IPS-18c (cell line): ENCODE measurements at regions not wholly inside any gene's neighbourhood (a gene's known extent, or its start where the extent isn't known, plus 50 kb on each side); places are given as distances from the start of the nearest gene placed in this dataset.

Experiments
- H3K4me3 ChIP-seq: 2 replicates; pipeline ENCODE4 v1.7.0; 2013; ENCODE audit warnings: low read depth, mild to moderate bottlenecking, low read length, moderate library complexity; ENCODE audit not compliant: insufficient read depth
- H3K9me3 ChIP-seq: one replicate; pipeline ENCODE4 v1.6.1; 2013; ENCODE audit warnings: mild to moderate bottlenecking, low read length, moderate library complexity; ENCODE audit not compliant: control insufficient read depth, insufficient read depth

DNA sequence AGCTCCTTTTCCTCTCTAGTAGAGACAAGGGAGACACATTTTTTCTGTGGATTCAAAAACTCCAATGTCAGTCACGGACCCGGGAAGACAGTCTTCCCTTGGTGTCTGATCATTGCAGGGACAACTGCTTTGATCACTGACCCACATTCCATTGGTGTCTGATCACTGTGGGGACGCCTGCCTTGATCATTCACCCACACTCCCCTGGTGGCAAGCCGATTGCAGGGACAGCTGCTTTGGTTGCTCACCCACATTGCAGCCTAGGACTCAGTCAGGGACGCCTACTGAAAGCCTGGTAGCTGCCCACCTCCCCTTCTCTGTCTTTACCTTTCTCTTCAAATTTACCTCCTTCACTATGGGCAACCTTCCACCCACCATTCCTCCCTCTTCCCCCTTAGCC, 206.6 kb upstream of the DUSP10 start:
- Histone ChIP-seq H3K9me3 (no peaks in the 10 kb centered on the region), H3K4me3 (no peak overlapping the region)

DNA sequence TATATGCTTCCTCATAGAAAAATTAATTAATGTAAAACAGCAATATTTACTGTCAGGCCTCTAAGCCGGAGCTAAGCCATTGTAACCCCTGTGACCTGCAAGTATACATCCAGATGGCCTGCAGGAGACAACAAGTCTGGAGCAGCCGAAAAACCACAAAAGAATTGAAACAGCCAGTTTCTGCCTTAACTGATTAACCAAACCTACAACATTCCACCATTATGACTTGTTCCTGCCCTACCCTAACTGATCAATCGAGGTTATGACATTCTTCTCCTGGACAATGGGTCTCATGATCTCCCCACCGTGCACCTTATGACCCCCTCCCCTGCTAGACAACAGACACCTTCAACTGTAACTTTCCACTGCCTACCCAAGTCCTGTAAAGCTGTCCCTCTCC, 205.8 kb upstream of the DUSP10 start:
- Histone ChIP-seq H3K4me3 (no peak overlapping the region), H3K9me3 (no peaks in the 10 kb centered on the region)

DNA sequence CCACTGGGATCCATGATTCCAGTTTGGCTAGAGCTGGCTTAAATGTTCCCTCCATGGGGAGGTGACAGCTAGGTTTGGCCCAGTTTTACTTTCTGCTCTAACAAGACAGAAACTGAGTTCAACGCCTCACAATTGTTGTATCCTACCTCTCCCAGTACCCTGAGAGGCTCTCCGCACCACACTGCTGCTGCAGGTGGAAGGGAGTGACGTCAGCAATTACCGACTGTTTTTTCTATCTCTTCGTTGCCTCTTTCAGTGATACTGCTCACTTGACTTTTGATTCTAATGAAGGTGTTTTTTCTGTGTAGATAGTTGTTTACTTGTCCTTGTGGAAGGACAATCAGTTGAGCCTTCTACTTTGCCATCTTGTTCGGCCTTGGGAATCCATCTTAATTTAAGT, 204.9 kb upstream of the DUSP10 start:
- no peaks in the 10 kb centered on the region for H3K9me3 ChIP-seq

DNA sequence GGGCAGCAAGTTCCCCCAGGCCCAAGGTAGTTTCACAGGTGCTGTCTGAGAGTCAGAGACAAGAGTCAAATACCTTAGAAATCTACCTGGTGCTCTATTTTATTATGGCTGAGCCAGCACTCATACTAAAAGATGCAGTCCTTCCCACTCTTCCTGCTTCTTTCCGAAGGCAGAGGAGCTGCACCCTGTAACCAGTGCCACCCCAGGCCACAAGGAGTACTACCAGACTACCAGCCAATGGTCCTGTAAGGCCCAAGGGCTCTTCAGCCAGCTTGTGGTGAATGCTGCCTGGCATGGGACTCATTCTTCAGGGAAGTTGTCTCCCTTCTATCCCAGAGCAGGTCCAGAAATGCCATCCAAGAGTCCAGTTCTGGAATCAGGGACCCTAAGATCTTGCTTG, 203.8 kb upstream of the DUSP10 start:
- Histone ChIP-seq H3K9me3 (no peaks in the 10 kb centered on the region), H3K4me3 (no peak overlapping the region)

More for the DNA sequence above, 204.9 kb upstream of the DUSP10 start:
- H3K4me3 ChIP-seq = no peak overlapping the region

DNA sequence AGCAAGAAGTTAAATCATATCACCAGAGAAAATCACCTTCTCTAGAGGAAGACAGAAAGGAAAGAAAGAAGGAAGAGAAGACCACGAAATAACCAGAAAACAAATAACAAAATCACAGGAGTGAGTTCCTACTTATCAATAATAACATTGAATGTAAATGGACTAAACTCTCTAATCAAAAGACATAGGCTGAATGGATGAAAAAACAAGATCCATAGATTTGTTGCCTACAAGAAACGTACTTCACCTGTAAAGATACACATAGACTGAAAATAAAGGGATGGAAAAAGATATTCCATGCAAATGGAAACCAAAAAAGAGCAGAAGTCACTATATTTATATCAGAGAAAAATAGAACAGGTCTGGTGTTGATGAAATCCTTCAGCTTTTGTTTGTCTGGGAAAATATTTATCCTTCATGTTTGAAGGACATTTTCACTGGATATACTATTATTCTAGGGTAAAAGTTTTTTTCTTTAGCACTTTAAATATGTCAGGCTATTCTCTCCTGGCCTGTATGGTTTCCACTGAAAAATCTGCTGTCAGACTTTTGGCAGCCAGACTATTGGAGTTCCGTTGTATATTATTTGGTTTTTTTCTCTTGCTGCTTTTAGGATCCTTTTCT, 202.5 kb upstream of the DUSP10 start:
- no peaks in the 10 kb centered on the region for H3K9me3 ChIP-seq
- no peak overlapping the region for H3K4me3 ChIP-seq

DNA sequence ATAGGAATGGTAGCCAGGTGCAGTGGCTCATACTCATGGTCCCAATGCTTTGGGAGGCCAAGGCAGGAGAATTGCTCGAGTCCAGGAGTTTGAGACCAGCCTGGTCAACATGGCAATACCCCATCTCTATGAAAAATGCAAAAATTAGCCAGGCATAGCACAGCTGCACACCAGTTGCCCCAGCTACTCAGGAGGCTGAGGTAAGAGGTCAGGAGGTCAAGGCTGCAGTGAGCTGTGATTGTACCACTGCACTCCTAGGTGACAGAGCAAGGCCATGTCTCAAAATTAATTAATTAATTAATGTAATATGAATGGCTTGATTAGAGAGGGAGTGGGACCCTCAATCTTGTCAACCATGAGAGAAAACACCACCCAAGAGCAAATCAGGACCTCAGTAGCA, 198.7 kb upstream of the DUSP10 start:
- Histone ChIP-seq H3K9me3 (no peaks in the 10 kb centered on the region), H3K4me3 (no peak overlapping the region)

DNA sequence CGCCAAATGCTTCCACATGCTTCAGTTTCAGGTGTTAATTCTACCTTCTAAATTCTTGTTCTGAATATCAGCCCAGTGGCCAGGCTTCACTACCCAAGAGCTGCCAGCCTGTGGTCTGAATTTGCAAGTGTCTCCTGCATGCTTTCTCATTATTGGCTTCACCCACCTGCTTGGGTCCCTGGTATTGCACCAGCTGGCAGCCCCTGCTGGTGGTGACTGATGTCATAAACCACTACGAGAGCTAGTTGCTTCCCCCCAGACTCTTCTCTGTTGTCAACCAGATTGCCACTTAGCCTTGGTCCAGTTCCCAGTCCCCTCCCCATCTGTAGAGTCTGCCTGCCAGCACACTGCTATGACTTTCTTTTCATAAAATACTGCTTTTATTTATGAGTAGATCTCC, 197.7 kb upstream of the DUSP10 start:
- H3K9me3 ChIP-seq = no peaks in the 10 kb centered on the region
- H3K4me3 ChIP-seq = no peak overlapping the region

DNA sequence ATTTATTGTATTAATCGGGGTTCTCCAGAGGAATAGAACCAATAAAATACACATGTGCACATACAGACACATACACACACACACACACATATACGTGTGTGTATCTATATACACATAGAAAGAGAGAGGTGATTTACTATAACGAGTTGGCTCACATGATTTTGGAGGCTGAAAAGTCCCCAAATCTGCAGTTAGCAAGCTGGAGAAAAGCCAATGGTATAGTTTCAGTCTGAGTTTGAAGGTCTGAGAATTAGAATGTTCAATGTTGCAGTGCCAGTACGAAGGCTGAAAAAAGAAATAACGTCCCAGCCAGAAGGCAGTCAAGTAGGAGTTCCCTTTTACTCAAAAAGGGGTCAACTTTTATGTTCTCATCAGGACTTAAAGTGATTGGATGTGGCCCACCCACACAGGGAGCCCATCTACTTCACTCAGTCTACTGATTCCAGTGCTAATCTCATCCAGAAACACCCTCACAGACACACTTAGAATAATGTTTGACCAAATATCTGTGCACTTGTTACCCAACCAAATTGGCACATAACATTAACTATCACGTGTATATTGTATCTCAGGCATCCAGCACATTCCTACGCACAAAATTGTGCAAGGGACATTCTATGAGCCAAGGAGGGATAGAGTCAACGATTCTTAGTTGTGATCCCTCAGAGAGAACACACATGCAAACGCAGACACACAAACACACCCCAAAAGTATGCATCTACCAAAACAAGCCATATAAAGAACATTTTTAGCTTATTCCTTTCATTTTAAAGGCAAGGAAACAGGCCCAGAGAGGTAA, 195.5 kb upstream of the DUSP10 start:
- H3K4me3 ChIP-seq = no peak overlapping the region
- H3K9me3 ChIP-seq = no peaks in the 10 kb centered on the region

DNA sequence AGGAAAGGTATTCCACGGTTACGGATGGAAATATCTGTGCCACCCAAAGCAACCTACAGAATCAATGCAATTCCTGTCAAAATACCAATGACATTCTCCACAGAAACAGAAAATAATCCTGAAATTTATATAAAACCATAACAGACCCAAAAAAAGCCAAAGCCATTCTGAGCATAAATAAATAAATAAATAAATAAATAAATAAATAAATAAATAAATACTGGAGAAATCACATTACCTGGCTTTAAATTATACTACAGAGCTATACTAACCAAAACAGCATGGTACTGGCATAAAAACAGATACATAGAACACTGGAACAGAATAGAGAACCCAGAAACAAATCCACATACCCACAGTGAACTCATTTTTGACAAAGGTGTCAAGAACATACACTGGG, 191.9 kb upstream of the DUSP10 start:
- H3K4me3 ChIP-seq = no peak overlapping the region
- H3K9me3 ChIP-seq = no peaks in the 10 kb centered on the region

DNA sequence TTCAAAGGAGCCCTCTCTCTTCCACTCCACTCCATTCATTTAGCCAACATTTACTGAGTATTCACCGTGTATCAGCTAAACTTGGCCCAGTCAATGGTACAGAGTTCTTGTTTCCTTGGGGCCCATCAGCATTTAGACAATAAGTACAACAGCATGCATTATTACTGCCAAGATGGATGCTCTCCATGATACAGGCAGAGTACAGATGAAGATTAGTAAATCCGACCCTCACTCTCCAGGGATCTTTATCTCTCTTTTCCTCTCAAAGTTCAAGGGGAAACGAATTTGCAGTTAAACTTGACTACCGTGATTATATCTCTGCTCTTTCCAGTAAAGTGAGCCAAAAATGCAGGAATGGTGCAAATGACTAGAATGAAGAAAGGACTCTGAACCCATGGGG, 184.6 kb upstream of the DUSP10 start:
- no peak overlapping the region for H3K4me3 ChIP-seq
- H3K9me3 ChIP-seq = no peaks in the 10 kb centered on the region

DNA sequence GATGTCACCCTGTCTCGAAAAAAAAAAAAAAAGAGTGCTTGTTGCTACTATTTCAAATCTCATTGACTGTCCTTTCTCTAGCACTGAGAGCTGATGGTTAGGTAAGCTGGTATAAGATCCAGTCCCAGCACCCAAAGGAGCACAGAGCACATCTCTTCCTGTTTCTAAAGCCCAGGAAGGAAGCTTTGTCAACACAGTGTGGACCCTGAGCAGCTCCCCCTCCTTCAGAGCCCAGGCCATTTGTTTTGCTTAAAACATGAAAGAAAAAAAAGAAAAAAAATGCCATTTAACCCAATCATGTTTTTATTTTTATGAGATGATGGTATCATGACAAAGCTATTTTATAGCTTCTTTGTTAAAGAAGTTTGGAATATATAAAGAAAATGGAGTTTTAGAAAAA, 184.1 kb upstream of the DUSP10 start:
- no peak overlapping the region for H3K4me3 ChIP-seq
- no peaks in the 10 kb centered on the region for H3K9me3 ChIP-seq

DNA sequence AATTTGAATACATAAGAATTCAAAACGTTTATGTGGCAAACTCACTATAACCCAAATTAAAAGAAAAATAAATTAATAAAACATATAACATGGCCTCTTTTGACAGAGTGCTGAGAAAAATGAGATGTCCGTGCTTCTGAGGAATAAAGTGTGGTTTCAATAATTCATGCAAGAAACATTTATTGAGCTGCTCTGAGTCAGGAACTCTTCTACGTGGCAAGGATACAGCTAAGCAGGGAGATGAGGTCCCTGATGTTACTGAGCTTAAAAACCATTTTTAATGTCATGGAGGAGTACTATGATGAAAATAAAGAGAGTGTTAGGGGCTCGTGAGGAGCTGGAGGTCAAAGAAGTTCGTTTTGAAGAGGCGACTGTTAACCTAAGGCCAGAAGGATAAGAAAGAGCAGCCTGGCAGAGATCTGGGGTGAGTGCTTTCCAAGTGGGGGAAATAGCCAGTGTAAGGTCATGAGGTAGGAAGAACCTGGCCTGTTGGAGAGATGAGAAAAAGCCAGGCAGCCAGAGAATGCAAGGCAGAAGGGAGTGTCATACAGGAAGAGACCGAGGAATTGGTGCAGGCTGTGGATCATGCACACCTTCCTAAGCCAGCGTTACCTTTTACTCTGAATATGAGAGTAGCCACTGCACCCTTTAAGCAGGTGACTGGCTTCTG, 182.2 kb upstream of the DUSP10 start:
- no peaks in the 10 kb centered on the region for H3K9me3 ChIP-seq

DNA sequence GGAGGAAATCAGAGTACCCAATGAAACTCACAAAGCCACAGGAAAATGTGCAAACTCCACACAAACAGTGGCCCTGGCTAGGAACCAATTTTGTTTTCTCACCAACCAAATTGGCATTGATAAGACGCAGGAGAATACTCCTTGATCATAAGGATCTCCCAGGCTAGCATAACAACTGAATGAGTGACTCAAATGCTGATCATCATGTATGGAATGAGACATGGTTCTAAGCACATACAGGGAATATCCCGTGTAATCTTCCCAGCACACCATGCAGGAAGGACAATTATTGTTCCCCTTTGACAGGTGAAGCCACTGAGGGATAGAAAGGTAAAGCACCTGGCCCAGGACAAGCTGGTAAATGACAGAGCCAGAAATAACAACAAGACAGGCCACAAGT, 180.0 kb upstream of the DUSP10 start:
- Histone ChIP-seq H3K9me3 (no peaks in the 10 kb centered on the region), H3K4me3 (no peak overlapping the region)

More for the DNA sequence above, 182.2 kb upstream of the DUSP10 start:
- no peak overlapping the region for H3K4me3 ChIP-seq

DNA sequence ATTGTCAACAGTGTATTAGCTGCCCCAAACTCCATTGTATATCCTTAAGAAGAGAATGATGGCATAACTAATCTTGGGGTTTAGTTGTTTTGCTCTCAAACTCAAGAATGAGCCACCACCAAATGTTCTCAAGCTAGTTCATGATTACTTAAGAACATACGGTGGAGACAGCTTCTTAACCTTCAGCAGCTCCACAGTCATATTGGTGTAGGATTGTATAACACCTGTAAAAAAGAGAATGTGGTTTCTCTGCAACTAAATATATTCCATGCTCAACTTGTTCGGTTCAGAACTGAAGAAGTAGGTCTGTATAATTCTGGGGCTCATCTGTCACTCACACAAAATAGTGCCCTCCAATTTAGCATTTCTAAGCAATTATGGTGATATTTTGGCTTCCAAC, 177.9 kb upstream of the DUSP10 start:
- Histone ChIP-seq H3K4me3 (no peak overlapping the region), H3K9me3 (no peaks in the 10 kb centered on the region)

DNA sequence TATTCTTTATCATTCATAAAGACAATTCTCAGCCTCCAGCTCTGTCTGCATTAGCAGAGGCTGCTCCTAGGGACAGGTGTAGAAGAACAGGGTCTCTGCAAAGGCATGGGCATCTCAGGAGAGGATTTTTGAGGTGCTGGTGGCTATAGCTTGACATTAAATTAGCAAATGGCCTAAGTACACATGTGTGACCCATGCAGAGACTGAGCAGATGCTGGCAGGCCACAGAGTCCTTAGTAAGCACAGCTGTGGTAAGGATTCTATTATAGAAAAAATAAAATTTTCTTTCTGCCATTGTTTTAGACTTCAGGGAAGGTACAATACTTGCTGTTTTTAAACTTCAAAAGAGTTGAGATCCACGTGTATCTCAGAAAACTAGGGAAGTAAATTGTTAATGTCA, 177.5 kb upstream of the DUSP10 start:
- H3K9me3 ChIP-seq = no peaks in the 10 kb centered on the region
- H3K4me3 ChIP-seq = no peak overlapping the region

DNA sequence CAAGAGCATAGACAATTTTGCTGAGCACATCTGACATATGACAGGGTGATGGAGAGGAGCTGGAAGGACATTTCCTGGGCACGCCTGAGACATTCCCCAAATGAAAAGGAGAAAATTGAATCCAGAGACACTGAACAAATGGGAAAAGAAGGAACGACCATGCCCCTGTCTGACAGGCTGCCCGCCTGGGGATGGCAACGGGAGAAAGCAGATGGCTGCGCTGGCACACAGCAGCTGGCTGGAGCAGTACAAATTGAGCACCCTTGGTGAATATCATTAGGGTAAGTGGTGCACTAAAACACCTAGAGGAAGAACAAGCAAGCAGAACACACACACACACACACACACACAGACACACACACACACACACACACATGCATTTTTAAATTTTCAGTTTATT, 174.3 kb upstream of the DUSP10 start:
- H3K4me3 ChIP-seq = no peak overlapping the region

DNA sequence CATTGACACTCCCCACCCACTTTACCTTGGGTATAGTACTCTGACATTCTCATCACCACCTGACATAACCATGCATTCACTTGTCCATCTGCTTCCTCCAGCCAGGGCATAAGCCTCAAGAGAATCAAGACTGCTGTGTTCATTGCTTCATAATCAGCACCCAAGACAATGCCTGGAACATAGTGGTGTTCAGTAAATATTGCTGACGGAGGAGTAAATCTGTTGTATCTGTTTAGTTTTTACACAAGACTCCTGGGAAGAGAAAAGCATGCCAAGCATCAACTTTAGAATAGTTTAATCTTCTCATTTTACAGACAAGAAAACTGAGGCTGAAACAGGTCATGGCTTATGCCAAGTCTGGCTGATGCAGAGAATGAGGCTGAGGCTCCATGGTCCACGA, 173.9 kb upstream of the DUSP10 start:
- no peaks in the 10 kb centered on the region for H3K9me3 ChIP-seq
- H3K4me3 ChIP-seq = no peak overlapping the region

More for the DNA sequence above, 174.3 kb upstream of the DUSP10 start:
- no peaks in the 10 kb centered on the region for H3K9me3 ChIP-seq

DNA sequence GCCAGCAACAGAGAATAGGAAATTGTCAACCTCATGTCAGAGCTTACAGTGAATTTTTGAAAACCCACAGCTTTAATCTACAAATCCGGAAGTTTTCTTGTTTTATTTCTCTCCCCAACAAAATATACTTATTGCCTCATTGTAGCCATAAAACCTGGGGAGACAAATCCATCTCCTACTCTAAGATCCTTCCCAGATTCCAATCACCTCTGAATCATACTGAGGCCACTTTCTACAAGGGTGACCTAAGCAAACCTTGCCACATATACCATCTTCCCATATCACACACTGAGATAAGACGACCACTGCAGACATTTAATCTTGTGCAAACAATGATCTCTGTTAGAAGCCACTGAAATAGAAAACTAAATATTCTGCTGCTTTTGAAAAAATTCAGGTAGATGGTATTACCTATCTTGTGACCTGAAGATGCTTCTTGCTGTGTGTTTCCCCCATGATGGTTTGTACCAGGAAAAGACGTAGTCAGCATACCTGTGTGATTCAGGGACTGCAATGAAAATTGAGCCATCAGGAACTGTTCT, 171.5 kb upstream of the DUSP10 start:
- no peaks in the 10 kb centered on the region for H3K9me3 ChIP-seq

More for the DNA sequence above, 171.5 kb upstream of the DUSP10 start:
- H3K4me3 ChIP-seq = no peak overlapping the region
